ENCODE measurements at regions not wholly inside any gene's neighbourhood (a gene's known extent, or its start where the extent isn't known, plus 50 kb on each side); places are given as distances from the start of the nearest gene placed in this dataset.
"Not testable (repeated sequence)": the region's sequence is repeated elsewhere in the genome, so short reads cannot be mapped to it uniquely, and the experiment has no call there.

DNA sequence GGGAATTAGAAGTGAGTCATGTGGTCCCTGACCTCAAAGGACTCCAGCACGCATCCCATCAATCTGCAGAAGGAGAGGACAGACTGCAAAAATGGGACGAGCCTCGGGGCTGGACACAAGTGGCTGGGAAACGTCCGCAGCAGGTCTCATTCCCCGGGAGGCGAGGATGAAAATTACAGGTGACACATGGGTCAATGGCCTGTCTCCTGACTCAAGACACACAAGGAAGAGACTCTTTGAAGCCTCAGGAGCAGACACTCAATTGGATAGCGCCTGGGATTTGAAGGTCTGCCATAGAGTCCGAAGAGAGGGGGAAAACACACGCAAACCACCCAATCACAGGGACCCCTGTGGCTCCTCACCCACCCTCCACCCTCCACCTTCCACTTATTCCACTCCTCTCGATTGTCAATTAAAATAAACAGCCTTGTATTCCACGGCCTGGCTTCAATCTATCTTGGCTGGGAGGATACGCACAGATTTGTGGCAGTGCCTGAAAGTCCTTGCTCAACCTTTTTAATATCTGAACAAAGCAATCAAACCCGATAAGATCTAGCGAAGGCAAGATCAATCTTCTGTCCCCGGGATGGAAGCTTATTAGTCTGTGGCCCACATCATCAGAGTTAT, 101.8 kb upstream of the CADM1 start:
- no peaks in the 10 kb centered on the region for H3K79me2 ChIP-seq (replicated peaks; ENCODE audit: insufficient read depth, low read length)
- H3K27ac ChIP-seq (ENCODE audit: low read length) = no peak overlapping the region
- H3F3A ChIP-seq (ENCODE audit: insufficient read depth, low read length, poor library complexity, severe bottlenecking) = no peaks in the 10 kb centered on the region
- H3K4me2 ChIP-seq (ENCODE audit: low read length) = no peak overlapping the region
- no peaks in the 10 kb centered on the region for H3K27me3 ChIP-seq (ENCODE audit: insufficient read depth, low read depth, low read length)
- no peaks in the 10 kb centered on the region for H3K9me2 ChIP-seq (ENCODE audit: insufficient read depth, low read length)
- H3K9me3 ChIP-seq (ENCODE audit: low read length) = no peaks in the 10 kb centered on the region
- H3K4me3 ChIP-seq (ENCODE audit: low read length) = no peak overlapping the region
- no peaks in the 10 kb centered on the region for H4K20me1 ChIP-seq (ENCODE audit: insufficient read depth)
- TF ChIP-seq EP300 (conservative IDR thresholded peaks at IDR 0.05; ENCODE audit: poor library complexity, severe bottlenecking) (no peak), TAF1 (IDR thresholded peaks at IDR 0.05; ENCODE audit: low read depth) (no peak), EZH2 (IDR thresholded peaks at IDR 0.05; ENCODE audit: borderline replicate concordance, insufficient read depth, low read length, poor library complexity, severe bottlenecking) (no peak), POLR2AphosphoS5 (IDR thresholded peaks at IDR 0.05) (no peak), MXI1 (conservative IDR thresholded peaks at IDR 0.05; ENCODE audit: poor library complexity, severe bottlenecking) (no peak), RAD21 (conservative IDR thresholded peaks at IDR 0.05) (no peak), SMC3 (conservative IDR thresholded peaks at IDR 0.05; ENCODE audit: poor library complexity) (no peak)
- TF ChIP-seq, protein P1, sequence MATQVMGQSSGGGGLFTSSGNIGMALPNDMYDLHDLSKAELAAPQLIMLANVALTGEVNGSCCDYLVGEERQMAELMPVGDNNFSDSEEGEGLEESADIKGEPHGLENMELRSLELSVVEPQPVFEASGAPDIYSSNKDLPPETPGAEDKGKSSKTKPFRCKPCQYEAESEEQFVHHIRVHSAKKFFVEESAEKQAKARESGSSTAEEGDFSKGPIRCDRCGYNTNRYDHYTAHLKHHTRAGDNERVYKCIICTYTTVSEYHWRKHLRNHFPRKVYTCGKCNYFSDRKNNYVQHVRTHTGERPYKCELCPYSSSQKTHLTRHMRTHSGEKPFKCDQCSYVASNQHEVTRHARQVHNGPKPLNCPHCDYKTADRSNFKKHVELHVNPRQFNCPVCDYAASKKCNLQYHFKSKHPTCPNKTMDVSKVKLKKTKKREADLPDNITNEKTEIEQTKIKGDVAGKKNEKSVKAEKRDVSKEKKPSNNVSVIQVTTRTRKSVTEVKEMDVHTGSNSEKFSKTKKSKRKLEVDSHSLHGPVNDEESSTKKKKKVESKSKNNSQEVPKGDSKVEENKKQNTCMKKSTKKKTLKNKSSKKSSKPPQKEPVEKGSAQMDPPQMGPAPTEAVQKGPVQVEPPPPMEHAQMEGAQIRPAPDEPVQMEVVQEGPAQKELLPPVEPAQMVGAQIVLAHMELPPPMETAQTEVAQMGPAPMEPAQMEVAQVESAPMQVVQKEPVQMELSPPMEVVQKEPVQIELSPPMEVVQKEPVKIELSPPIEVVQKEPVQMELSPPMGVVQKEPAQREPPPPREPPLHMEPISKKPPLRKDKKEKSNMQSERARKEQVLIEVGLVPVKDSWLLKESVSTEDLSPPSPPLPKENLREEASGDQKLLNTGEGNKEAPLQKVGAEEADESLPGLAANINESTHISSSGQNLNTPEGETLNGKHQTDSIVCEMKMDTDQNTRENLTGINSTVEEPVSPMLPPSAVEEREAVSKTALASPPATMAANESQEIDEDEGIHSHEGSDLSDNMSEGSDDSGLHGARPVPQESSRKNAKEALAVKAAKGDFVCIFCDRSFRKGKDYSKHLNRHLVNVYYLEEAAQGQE (IDR thresholded peaks at IDR 0.05; ENCODE audit: borderline replicate concordance) = no peak
- TF ChIP-seq, protein P2, sequence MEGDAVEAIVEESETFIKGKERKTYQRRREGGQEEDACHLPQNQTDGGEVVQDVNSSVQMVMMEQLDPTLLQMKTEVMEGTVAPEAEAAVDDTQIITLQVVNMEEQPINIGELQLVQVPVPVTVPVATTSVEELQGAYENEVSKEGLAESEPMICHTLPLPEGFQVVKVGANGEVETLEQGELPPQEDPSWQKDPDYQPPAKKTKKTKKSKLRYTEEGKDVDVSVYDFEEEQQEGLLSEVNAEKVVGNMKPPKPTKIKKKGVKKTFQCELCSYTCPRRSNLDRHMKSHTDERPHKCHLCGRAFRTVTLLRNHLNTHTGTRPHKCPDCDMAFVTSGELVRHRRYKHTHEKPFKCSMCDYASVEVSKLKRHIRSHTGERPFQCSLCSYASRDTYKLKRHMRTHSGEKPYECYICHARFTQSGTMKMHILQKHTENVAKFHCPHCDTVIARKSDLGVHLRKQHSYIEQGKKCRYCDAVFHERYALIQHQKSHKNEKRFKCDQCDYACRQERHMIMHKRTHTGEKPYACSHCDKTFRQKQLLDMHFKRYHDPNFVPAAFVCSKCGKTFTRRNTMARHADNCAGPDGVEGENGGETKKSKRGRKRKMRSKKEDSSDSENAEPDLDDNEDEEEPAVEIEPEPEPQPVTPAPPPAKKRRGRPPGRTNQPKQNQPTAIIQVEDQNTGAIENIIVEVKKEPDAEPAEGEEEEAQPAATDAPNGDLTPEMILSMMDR (IDR thresholded peaks at IDR 0.05; ENCODE audit: poor library complexity, severe bottlenecking) = no peak
- H2AFZ ChIP-seq (ENCODE audit: low read depth, low read length) = no peak overlapping the region
- H3K36me3 ChIP-seq (ENCODE audit: insufficient read depth, low read length) = no peaks in the 10 kb centered on the region
- no peak overlapping the region for H3K9ac ChIP-seq (ENCODE audit: low read length)

DNA sequence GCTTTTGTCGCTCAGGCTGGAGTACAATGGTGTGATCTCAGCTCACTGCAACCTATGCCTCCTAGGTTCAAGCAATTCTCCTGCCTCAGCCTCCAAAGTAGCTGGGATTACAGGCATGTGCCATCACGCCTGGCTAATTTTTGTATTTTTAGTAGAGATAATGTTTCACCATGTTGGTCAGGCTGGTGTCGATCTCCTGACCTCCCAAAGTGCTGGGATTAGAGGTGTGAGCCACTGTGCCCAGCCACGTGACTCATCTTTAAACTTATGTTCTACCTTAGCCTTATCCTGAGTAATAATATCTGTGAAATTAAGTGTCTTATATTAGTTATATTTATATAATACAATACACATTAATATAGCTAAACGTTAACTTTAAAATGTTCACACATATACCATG, 101.2 kb upstream of the CADM1 start:
- H3K36me3 ChIP-seq (ENCODE audit: insufficient read depth, low read length); H3K9me2 ChIP-seq (ENCODE audit: insufficient read depth, low read length); H4K20me1 ChIP-seq (ENCODE audit: insufficient read depth); H3K4me2 ChIP-seq (ENCODE audit: low read length); H3K9me3 ChIP-seq (ENCODE audit: low read length); H3K27ac ChIP-seq (ENCODE audit: low read length); H2AFZ ChIP-seq (ENCODE audit: low read depth, low read length); H3K9ac ChIP-seq (ENCODE audit: low read length); H3K27me3 ChIP-seq (ENCODE audit: insufficient read depth, low read depth, low read length); H3F3A ChIP-seq (ENCODE audit: insufficient read depth, low read length, poor library complexity, severe bottlenecking); H3K79me2 ChIP-seq (replicated peaks; ENCODE audit: insufficient read depth, low read length); H3K4me3 ChIP-seq (ENCODE audit: low read length): not testable (repeated sequence)

DNA sequence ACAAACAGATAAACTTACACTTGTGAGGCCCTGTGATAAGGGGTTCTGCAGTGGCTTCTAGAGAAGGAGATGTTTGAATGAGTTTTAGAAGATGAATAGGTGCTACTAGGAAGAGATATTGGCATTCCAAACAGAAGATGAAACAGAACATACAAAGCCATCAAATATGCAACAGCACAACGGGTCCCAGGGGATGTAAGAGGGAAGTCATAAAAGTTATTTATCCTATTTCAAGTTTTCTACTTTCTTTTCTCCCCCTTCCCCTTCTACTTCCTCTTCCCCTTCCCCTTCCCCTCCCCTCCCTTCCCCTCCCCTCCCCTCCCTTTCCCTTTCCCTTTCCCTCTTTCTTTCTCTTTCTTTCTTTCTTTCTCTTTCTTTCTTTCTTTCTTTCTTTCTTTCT, 94.9 kb upstream of the CADM1 start:
- H3K9me3 ChIP-seq (ENCODE audit: low read length) = no peaks in the 10 kb centered on the region
- no peak for TF ChIP-seq SMC3 (conservative IDR thresholded peaks at IDR 0.05; ENCODE audit: poor library complexity)
- TF ChIP-seq, protein P2 (IDR thresholded peaks at IDR 0.05; ENCODE audit: poor library complexity, severe bottlenecking) = no peak
- no peak for TF ChIP-seq MXI1 (conservative IDR thresholded peaks at IDR 0.05; ENCODE audit: poor library complexity, severe bottlenecking)

More for the DNA sequence above, 94.9 kb upstream of the CADM1 start:
- Histone ChIP-seq H3K9ac (ENCODE audit: low read length) (no peak overlapping the region), H3K4me3 (ENCODE audit: low read length) (no peak overlapping the region), H3K79me2 (replicated peaks; ENCODE audit: insufficient read depth, low read length) (no peaks in the 10 kb centered on the region), H2AFZ (ENCODE audit: low read depth, low read length) (no peak overlapping the region), H3K36me3 (ENCODE audit: insufficient read depth, low read length) (no peaks in the 10 kb centered on the region), H3K4me2 (ENCODE audit: low read length) (no peak overlapping the region), H3K9me2 (ENCODE audit: insufficient read depth, low read length) (no peaks in the 10 kb centered on the region), H3K27me3 (ENCODE audit: insufficient read depth, low read depth, low read length) (no peaks in the 10 kb centered on the region), H3K27ac (ENCODE audit: low read length) (no peak overlapping the region), H4K20me1 (ENCODE audit: insufficient read depth) (no peaks in the 10 kb centered on the region), H3F3A (ENCODE audit: insufficient read depth, low read length, poor library complexity, severe bottlenecking) (no peaks in the 10 kb centered on the region)

Measured in neural cell (in vitro differentiated cells).